ENCODE measurements at regions not wholly inside any gene's neighbourhood (a gene's known extent, or its start where the extent isn't known, plus 50 kb on each side); places are given as distances from the start of the nearest gene placed in this dataset.

DNA sequence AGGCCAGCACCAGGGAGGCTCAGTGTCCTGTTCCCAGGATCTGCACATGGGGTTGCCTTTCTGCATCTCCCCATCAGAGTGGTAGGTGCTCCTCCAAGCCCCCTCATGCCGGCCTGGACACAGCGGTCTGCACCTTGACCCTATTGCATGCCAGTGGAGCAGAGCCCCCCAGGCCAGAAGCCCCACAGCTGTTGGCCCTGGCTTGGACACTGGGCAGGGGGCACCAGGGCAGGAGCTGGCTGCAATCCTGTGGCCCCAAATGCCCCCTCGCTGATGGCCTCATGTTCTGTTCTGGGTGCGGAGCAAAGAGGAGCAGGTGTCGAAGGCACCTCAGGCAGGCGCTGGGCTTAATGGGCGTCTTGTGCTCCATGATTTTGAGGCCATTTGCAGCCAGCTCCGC is 62.7 kb downstream of the CCDC74A start:
- no peak for TF ChIP-seq POLR2A (IDR thresholded peaks at IDR 0.05)
- TF ChIP-seq, protein P1, sequence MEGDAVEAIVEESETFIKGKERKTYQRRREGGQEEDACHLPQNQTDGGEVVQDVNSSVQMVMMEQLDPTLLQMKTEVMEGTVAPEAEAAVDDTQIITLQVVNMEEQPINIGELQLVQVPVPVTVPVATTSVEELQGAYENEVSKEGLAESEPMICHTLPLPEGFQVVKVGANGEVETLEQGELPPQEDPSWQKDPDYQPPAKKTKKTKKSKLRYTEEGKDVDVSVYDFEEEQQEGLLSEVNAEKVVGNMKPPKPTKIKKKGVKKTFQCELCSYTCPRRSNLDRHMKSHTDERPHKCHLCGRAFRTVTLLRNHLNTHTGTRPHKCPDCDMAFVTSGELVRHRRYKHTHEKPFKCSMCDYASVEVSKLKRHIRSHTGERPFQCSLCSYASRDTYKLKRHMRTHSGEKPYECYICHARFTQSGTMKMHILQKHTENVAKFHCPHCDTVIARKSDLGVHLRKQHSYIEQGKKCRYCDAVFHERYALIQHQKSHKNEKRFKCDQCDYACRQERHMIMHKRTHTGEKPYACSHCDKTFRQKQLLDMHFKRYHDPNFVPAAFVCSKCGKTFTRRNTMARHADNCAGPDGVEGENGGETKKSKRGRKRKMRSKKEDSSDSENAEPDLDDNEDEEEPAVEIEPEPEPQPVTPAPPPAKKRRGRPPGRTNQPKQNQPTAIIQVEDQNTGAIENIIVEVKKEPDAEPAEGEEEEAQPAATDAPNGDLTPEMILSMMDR (IDR thresholded peaks at IDR 0.05 in 4 of 5, conservative IDR thresholded peaks at IDR 0.05 in 1 of 5), result no peak
